Left ventricle myocardium superior (tissue), 1 donor: ENCODE measurements at regions not wholly inside any gene's neighbourhood (a gene's known extent, or its start where the extent isn't known, plus 50 kb on each side); places are given as distances from the start of the nearest gene placed in this dataset.
A peak's percentile ranks its signal among the peaks of the same experiment; 100 is the strongest.

Experiments used
- ATAC-seq: fragments of 200-7000 bp; cut with Tn5 transposase; one replicate; pipeline ENCODE4 v1.9.1; 2020; ENCODE audit warnings: mild to moderate bottlenecking, moderate library complexity
- DNase-seq: peaks from one replicate; pipeline ENCODE4 v3.0.0-alpha.2; 2020
- intact Hi-C: fragments of 100-400 bp; cut with micrococcal nuclease; formaldehyde crosslinking; loops from one replicate; pipeline ENCODE4 v1.11.0; 2022
- donor health status: DM: no; HTN: yes; CAD: no; lungs with severe emphysema.

- ATAC-seq, result no peak
- intact Hi-C loops, result no loop called here
- no peak for DNase-seq
These were observed 282.1 kb downstream of the BCOR start for GRCh38 chrX:39815631-39816030.

GRCh38 chrX:39816871-39817731 lies 280.7 kb downstream of the BCOR start:
- intact Hi-C loops, result no loop called here
- no peak for ATAC-seq
- no peak for DNase-seq

GRCh38 chrX:39817754-39818470 lies 279.8 kb downstream of the BCOR start:
- DNase-seq (no peak), ATAC-seq (no peak)
- intact Hi-C loops, result no loop called here

- no peak for ATAC-seq
- intact Hi-C loops, result no loop called here
- no peak for DNase-seq
These were observed 279.0 kb downstream of the BCOR start for GRCh38 chrX:39818750-39819149.

GRCh38 chrX:39819921-39820849 lies 277.6 kb downstream of the BCOR start:
- intact Hi-C loops, result no loop called here
- peak; percentile 36 for DNase-seq
- ATAC-seq, result peak; percentile 48

GRCh38 chrX:39820938-39821708 lies 276.6 kb downstream of the BCOR start:
- peak; percentile 59 for DNase-seq
- intact Hi-C loops, result no loop called here
- ATAC-seq, result peak; percentile 77

- intact Hi-C loops, result no loop called here
- peak; percentile 10 for ATAC-seq
- no peak for DNase-seq
These were observed 276.1 kb downstream of the BCOR start for GRCh38 chrX:39821709-39822095.

- no peak for ATAC-seq
- intact Hi-C loops, result no loop called here
- no peak for DNase-seq
These were observed 275.5 kb downstream of the BCOR start for GRCh38 chrX:39822133-39822748.

GRCh38 chrX:39823424-39823823 lies 274.3 kb downstream of the BCOR start:
- no peak for ATAC-seq
- intact Hi-C loops, result no loop called here
- DNase-seq, result no peak

- intact Hi-C loops, result no loop called here
- no peak for ATAC-seq
- no peak for DNase-seq
These were observed 273.9 kb downstream of the BCOR start for GRCh38 chrX:39823854-39824253.

GRCh38 chrX:39826813-39827543 lies 270.8 kb downstream of the BCOR start:
- no peak for DNase-seq

GRCh38 chrX:39827951-39828350 lies 269.8 kb downstream of the BCOR start:
- no peak for DNase-seq

More at GRCh38 chrX:39826813-39827543, 270.8 kb downstream of the BCOR start:
- peak; percentile 17 for ATAC-seq
- intact Hi-C loops, result no loop called here

GRCh38 chrX:39828971-39829370 lies 268.8 kb downstream of the BCOR start:
- DNase-seq, result no peak
- ATAC-seq, result no peak
- intact Hi-C loops, result no loop called here

More at GRCh38 chrX:39827951-39828350, 269.8 kb downstream of the BCOR start:
- ATAC-seq, result no peak
- intact Hi-C loops, result no loop called here

GRCh38 chrX:39829965-39830364 lies 267.8 kb downstream of the BCOR start:
- DNase-seq (no peak), ATAC-seq (peak; percentile 47)
- intact Hi-C loops, result no loop called here

GRCh38 chrX:39830414-39830813 lies 267.3 kb downstream of the BCOR start:
- DNase-seq, result no peak
- peak; percentile 76 for ATAC-seq
- intact Hi-C loops, result no loop called here

- no peak for DNase-seq
- intact Hi-C loops, result no loop called here
- ATAC-seq, result no peak
These were observed 265.5 kb downstream of the BCOR start for GRCh38 chrX:39832211-39832610.

GRCh38 chrX:39834600-39834999 lies 263.2 kb downstream of the BCOR start:
- DNase-seq, result no peak
- ATAC-seq, result no peak
- intact Hi-C loops, result no loop called here

- ATAC-seq, result no peak
- DNase-seq, result no peak
These were observed 262.5 kb downstream of the BCOR start for GRCh38 chrX:39835241-39835640.

More at GRCh38 chrX:39835241-39835640, 262.5 kb downstream of the BCOR start:
- intact Hi-C loops, result no loop called here
